SU-DHL-6 (cell line): ENCODE measurements at regions not wholly inside any gene's neighbourhood (a gene's known extent, or its start where the extent isn't known, plus 50 kb on each side); places are given as distances from the start of the nearest gene placed in this dataset.

Experiments
- EZH2phosphoT487 ChIP-seq: fragments of 200-600 bp; sonication (generic), shearing (Covaris generic); conservative IDR thresholded peaks from 2 replicates; pipeline ENCODE4 v1.6.1; 2018; ENCODE audit warnings: mild to moderate bottlenecking, antibody characterized with exemption, low read length, moderate library complexity, mixed read lengths
- TF ChIP-seq, protein P1 (sequence below): fragments of 200-600 bp; sonication (generic); IDR thresholded peaks from one replicate; pipeline ENCODE4 v1.5.1; 2017; ENCODE audit warnings: antibody characterized with exemption, mild to moderate bottlenecking, low read length, moderate library complexity; ENCODE audit not compliant: insufficient read depth, poor library complexity, severe bottlenecking

- TF ChIP-seq, protein P1, sequence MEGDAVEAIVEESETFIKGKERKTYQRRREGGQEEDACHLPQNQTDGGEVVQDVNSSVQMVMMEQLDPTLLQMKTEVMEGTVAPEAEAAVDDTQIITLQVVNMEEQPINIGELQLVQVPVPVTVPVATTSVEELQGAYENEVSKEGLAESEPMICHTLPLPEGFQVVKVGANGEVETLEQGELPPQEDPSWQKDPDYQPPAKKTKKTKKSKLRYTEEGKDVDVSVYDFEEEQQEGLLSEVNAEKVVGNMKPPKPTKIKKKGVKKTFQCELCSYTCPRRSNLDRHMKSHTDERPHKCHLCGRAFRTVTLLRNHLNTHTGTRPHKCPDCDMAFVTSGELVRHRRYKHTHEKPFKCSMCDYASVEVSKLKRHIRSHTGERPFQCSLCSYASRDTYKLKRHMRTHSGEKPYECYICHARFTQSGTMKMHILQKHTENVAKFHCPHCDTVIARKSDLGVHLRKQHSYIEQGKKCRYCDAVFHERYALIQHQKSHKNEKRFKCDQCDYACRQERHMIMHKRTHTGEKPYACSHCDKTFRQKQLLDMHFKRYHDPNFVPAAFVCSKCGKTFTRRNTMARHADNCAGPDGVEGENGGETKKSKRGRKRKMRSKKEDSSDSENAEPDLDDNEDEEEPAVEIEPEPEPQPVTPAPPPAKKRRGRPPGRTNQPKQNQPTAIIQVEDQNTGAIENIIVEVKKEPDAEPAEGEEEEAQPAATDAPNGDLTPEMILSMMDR = no peak
- no peak for TF ChIP-seq EZH2phosphoT487
Observed at GRCh38 chr2:208984376-208985090, 439.3 kb upstream of the MAP2 start.
